Middle frontal gyrus (tissue), 1 donor: ENCODE measurements at regions not wholly inside any gene's neighbourhood (a gene's known extent, or its start where the extent isn't known, plus 50 kb on each side); places are given as distances from the start of the nearest gene placed in this dataset.
A peak's percentile ranks its signal among the peaks of the same experiment; 100 is the strongest.

Experiments
- DNase-seq: peaks from one replicate; pipeline ENCODE4 v3.0.0-alpha.2; 2015; ENCODE audit warnings: low spot score; ENCODE audit errors: extremely low spot score

GRCh38 chr1:157194731-157195520 lies 56.7 kb upstream of the ETV3 start:
- no peak for DNase-seq

GRCh38 chr1:157193702-157194391 lies 55.7 kb upstream of the ETV3 start:
- peak; percentile 35 for DNase-seq

GRCh38 chr1:157193219-157193618 lies 55.0 kb upstream of the ETV3 start:
- DNase-seq = no peak

- no peak for DNase-seq
Measured at GRCh38 chr1:157189986-157190982, 52.1 kb upstream of the ETV3 start.

GRCh38 chr1:157189096-157189495 lies 50.9 kb upstream of the ETV3 start:
- no peak for DNase-seq
